H1 (cell line): ENCODE measurements at regions not wholly inside any gene's neighbourhood (a gene's known extent, or its start where the extent isn't known, plus 50 kb on each side); places are given as distances from the start of the nearest gene placed in this dataset.

Experiments
- CTCF ChIA-PET: fragments of 300-600 bp; sonication (Branson Sonifier 250); formaldehyde crosslinking; loops from one replicate; lab custom pipeline; 2021; ENCODE audit not compliant: partially characterized antibody; lab: Charles Lee
- POLR2A ChIA-PET: fragments of 300-600 bp; sonication (Branson Sonifier 250); formaldehyde crosslinking; loops from one replicate; lab custom pipeline; 2021; ENCODE audit warnings: inconsistent platforms; ENCODE audit not compliant: partially characterized antibody; lab: Charles Lee
- DNase-seq, 2 experiments: peaks; one replicate each; pipeline versions ENCODE4 v3.0.0 to v3.0.0-alpha.2; 2010 to 2022; ENCODE audit warnings: low spot score in 2 of 2, low read depth in 1 of 2, mixed read lengths in 1 of 2
- FAIRE-seq: peaks from 2 replicates; lab custom pipeline; 2011; peaks lifted over from hg19 to GRCh38; lab: Jason Lieb, UNC
- H2AFZ ChIP-seq: 2 replicates; pipeline ENCODE4 v1.8.1; 2012; ENCODE audit warnings: low read length, inconsistent platforms
- H2AK5ac ChIP-seq: 2 replicates; pipeline ENCODE4 v1.6.1; 2013; ENCODE audit warnings: low read depth, low read length
- H2BK120ac ChIP-seq: replicated peaks from 2 replicates; pipeline ENCODE3; 2013; ENCODE audit warnings: low read depth, low read length, inconsistent platforms
- H2BK12ac ChIP-seq: 2 replicates; pipeline ENCODE4 v1.6.1; 2013; ENCODE audit warnings: low read depth, low read length
- H2BK15ac ChIP-seq: 2 replicates; pipeline ENCODE4 v1.6.1; 2013; ENCODE audit warnings: low read length
- H2BK20ac ChIP-seq: 2 replicates; pipeline ENCODE4 v1.6.1; 2013; ENCODE audit warnings: low read length
- H2BK5ac ChIP-seq: 2 replicates; pipeline ENCODE4 v1.6.1; 2013; ENCODE audit warnings: low read depth, low read length
- H3K14ac ChIP-seq: 2 replicates; pipeline ENCODE4 v1.6.1; 2013; ENCODE audit warnings: inconsistent platforms; ENCODE audit not compliant: insufficient read length
- H3K18ac ChIP-seq: 2 replicates; pipeline ENCODE4 v1.6.1; 2013; ENCODE audit warnings: low read length; ENCODE audit errors: extremely low read depth
- H3K23ac ChIP-seq: 2 replicates; pipeline ENCODE4 v1.6.1; 2013; ENCODE audit warnings: inconsistent platforms; ENCODE audit not compliant: insufficient read length
- H3K23me2 ChIP-seq: 2 replicates; pipeline ENCODE4 v1.6.1; 2013; ENCODE audit warnings: low read depth, low read length
- H3K27ac ChIP-seq: 2 replicates; pipeline ENCODE4 v1.6.1; 2011; ENCODE audit warnings: low read depth, low read length, inconsistent platforms
- H3K27me3 ChIP-seq, 4 experiments: replicated peaks in 1 of 4; 1 replicate in 1 of 4; 2 replicates in 3 of 4; pipeline versions ENCODE4 v1.6.1 to v1.8.1; 2011 to 2013; ENCODE audit warnings: low read length in 3 of 4, mild to moderate bottlenecking in 3 of 4, inconsistent platforms in 2 of 4, mixed read lengths in 2 of 4, moderate library complexity in 1 of 4; ENCODE audit not compliant: control insufficient read depth in 3 of 4, insufficient read depth in 3 of 4; ENCODE audit errors: extremely low read depth in 1 of 4
- H3K36me3 ChIP-seq, 4 experiments: 2 replicates each; pipeline versions ENCODE4 v1.6.1 to v1.8.1; 2011 to 2013; ENCODE audit warnings: mild to moderate bottlenecking in 4 of 4, low read length in 3 of 4, moderate library complexity in 2 of 4, control low read depth in 1 of 4, inconsistent platforms in 1 of 4; ENCODE audit not compliant: insufficient read depth in 4 of 4, control insufficient read depth in 2 of 4
- H3K4ac ChIP-seq: replicated peaks from 2 replicates; pipeline ENCODE3; 2013; ENCODE audit warnings: low read length, low read depth, mixed read lengths, inconsistent platforms; ENCODE audit not compliant: insufficient read length
- H3K4me1 ChIP-seq, 4 experiments: replicated peaks in 1 of 4; 1 replicate in 1 of 4; 2 replicates in 3 of 4; pipeline versions ENCODE4 v1.6.1 to v1.8.1; 2011 to 2013; ENCODE audit warnings: low read length in 3 of 4, inconsistent platforms in 2 of 4, mixed read lengths in 1 of 4; ENCODE audit not compliant: insufficient read depth in 4 of 4, control insufficient read depth in 3 of 4
- H3K4me2 ChIP-seq, 2 experiments: 2 replicates each; pipeline versions ENCODE4 v1.6.1 to v1.8.1; 2011 to 2013; ENCODE audit warnings: low read depth in 2 of 2, low read length in 2 of 2, control low read depth in 1 of 2, inconsistent platforms in 1 of 2, mild to moderate bottlenecking in 1 of 2; ENCODE audit not compliant: insufficient read depth in 1 of 2
- H3K4me3 ChIP-seq, 4 experiments: fragments of 200-600, 300-600 bp in 1 of 4; sonication (generic), shearing (Covaris generic), sonication (Bioruptor Twin) in 1 of 4; 2 replicates each; pipeline versions ENCODE4 v1.5.1 to v1.8.1; 2011 to 2016; ENCODE audit warnings: low read length in 4 of 4, low read depth in 3 of 4, control low read depth in 2 of 4, inconsistent platforms in 2 of 4, mild to moderate bottlenecking in 2 of 4, mixed read lengths in 1 of 4, moderate library complexity in 1 of 4; ENCODE audit not compliant: insufficient read depth in 2 of 4; ENCODE audit errors: extremely low read depth in 1 of 4
- H3K56ac ChIP-seq: replicated peaks from 2 replicates; pipeline ENCODE3; 2013; ENCODE audit warnings: low read depth, mild to moderate bottlenecking, mixed read lengths, low read length, inconsistent platforms; ENCODE audit not compliant: insufficient read length
- H3K79me1 ChIP-seq: 2 replicates; pipeline ENCODE4 v1.6.1; 2013; ENCODE audit warnings: low read depth, low read length, control low read depth
- H3K79me2 ChIP-seq, 2 experiments: 2 replicates each; pipeline versions ENCODE4 v1.6.1 to v1.8.1; 2012 to 2013; ENCODE audit warnings: low read length in 2 of 2, mild to moderate bottlenecking in 2 of 2, inconsistent platforms in 1 of 2; ENCODE audit not compliant: insufficient read depth in 2 of 2, control insufficient read depth in 1 of 2
- H3K9ac ChIP-seq, 4 experiments: replicated peaks in 1 of 4; 1 replicate in 1 of 4; 2 replicates in 3 of 4; pipeline versions ENCODE4 v1.6.1 to v1.8.1; 2011 to 2013; ENCODE audit warnings: low read depth in 3 of 4, low read length in 3 of 4, control low read depth in 2 of 4, mild to moderate bottlenecking in 2 of 4, moderate library complexity in 2 of 4, inconsistent platforms in 1 of 4; ENCODE audit errors: extremely low read depth in 1 of 4
- H3K9me3 ChIP-seq, 2 experiments: 2 replicates each; pipeline versions ENCODE4 v1.6.1 to v1.8.1; 2012 to 2013; ENCODE audit warnings: mild to moderate bottlenecking in 2 of 2, moderate library complexity in 2 of 2, control low read depth in 1 of 2, inconsistent platforms in 1 of 2, low read depth in 1 of 2, low read length in 1 of 2, mixed read lengths in 1 of 2; ENCODE audit not compliant: insufficient read depth in 2 of 2
- H4K20me1 ChIP-seq, 2 experiments: replicated peaks in 1 of 2; 2 replicates each; pipeline versions ENCODE3 to v1.8.1; 2011 to 2013; ENCODE audit warnings: inconsistent platforms in 2 of 2, low read length in 2 of 2, mild to moderate bottlenecking in 1 of 2; ENCODE audit not compliant: insufficient read depth in 2 of 2, control insufficient read depth in 1 of 2
- H4K5ac ChIP-seq: 2 replicates; pipeline ENCODE4 v1.6.1; 2013; ENCODE audit warnings: low read length, low read depth, mixed read lengths, inconsistent platforms; ENCODE audit not compliant: insufficient read length
- H4K8ac ChIP-seq: 2 replicates; pipeline ENCODE4 v1.8.0; 2013; ENCODE audit warnings: mild to moderate bottlenecking, moderate library complexity, low read length, inconsistent platforms; ENCODE audit not compliant: insufficient read depth; ENCODE audit errors: extremely low read depth
- H4K91ac ChIP-seq: replicated peaks from 2 replicates; pipeline ENCODE3; 2013; ENCODE audit warnings: low read length, mixed read lengths, inconsistent platforms; ENCODE audit not compliant: insufficient read length
- CBX8 ChIP-seq: fragments of 300-800, 300-1000 bp; sonication (generic); IDR thresholded peaks from 2 replicates; pipeline ENCODE4 v1.7.1; 2016; ENCODE audit warnings: low read depth, low read length, borderline replicate concordance
- CHD1 ChIP-seq: IDR thresholded peaks from 2 replicates; pipeline ENCODE4 v1.6.1; 2012; ENCODE audit warnings: low read depth, low read length, improper control_type of control experiment
- HDAC6 ChIP-seq: IDR thresholded peaks from one replicate; pipeline ENCODE4 v1.7.1; 2012; ENCODE audit warnings: low read depth, mild to moderate bottlenecking, inconsistent platforms, low read length, moderate library complexity
- JUND ChIP-seq: IDR thresholded peaks from 2 replicates; pipeline ENCODE4 v1.6.1; 2011; ENCODE audit warnings: mild to moderate bottlenecking, improper control_type of control experiment, low read length
- KDM5A ChIP-seq: fragments of 200-600 bp; IDR thresholded peaks from 2 replicates; pipeline ENCODE4 v1.7.1; 2012; ENCODE audit warnings: mild to moderate bottlenecking, low read length, inconsistent platforms, mixed read lengths
- MAX ChIP-seq: IDR thresholded peaks from 2 replicates; pipeline ENCODE4 v1.6.1; 2012; ENCODE audit warnings: inconsistent platforms
- POLR2A ChIP-seq, 2 experiments: IDR thresholded peaks; 1 replicate in 1 of 2; 2 replicates in 1 of 2; pipeline ENCODE4 v1.6.1; 2011; ENCODE audit warnings: low read depth in 2 of 2, low read length in 2 of 2, mild to moderate bottlenecking in 2 of 2; ENCODE audit errors: control extremely low read depth in 1 of 2
- POU5F1 ChIP-seq: IDR thresholded peaks from 2 replicates; pipeline ENCODE4 v1.6.1; 2011; ENCODE audit warnings: low read depth, mild to moderate bottlenecking, low read length, moderate library complexity
- SP4 ChIP-seq: IDR thresholded peaks from 2 replicates; pipeline ENCODE4 v1.6.1; 2012; ENCODE audit warnings: low read length, inconsistent platforms
- WGBS, 2 experiments: shearing (Covaris generic) in 1 of 2; methylation state at CpG; one replicate each; pipeline versions ENCODE4 v1.1.6 to v1.1.7; 2013 to 2015; ENCODE audit warnings: low lambda C conversion rate in 2 of 2, mixed read lengths in 2 of 2, inconsistent platforms in 1 of 2, low coverage in 1 of 2, missing lambda C conversion rate in 1 of 2; ENCODE audit not compliant: insufficient replicate concordance in 2 of 2, insufficient coverage in 1 of 2, insufficient read length in 1 of 2; ENCODE audit errors: extremely low coverage in 1 of 2, missing lambda C conversion rate in 1 of 2; 5-methylcytosine and 5-hydroxymethylcytosine counted together

DNA sequence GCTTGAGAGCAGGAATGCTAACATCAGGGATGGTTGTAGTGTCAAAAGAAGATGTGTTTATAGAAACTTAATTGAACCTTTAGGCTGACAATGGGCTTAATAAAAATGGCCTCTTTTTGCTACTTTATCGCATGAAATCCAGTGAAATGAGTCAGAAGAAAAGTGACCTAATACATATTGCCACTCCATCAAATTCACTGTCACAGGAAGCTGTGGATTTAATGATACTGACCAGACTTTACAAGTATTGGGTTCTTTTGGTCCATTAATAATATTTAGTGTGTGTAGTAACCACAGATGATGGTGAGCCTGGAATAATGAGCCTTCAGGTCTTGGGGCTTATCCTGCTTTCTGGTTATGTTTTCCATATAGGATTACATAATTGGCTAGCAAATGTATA, 231.8 kb upstream of the GMDS start:
- H2AK5ac ChIP-seq = no peak overlapping the region
- peaks cover under 1 to 5% of the 10 kb centered on the region in 2 experiments; a peak in 2 of 4 replicates for H3K9me3 ChIP-seq
- WGBS, 2 experiments = 79% methylated on average over 1 of the region's 1 CpG; no CpG with 5 or more reads in 1 of the 2 experiments
- H2BK15ac ChIP-seq = no peak overlapping the region
- H3K14ac ChIP-seq = no peak overlapping the region
- H3K23ac ChIP-seq = no peak overlapping the region
- H3K9ac ChIP-seq = no peak overlapping the region
- DNase-seq (no peak), FAIRE-seq (no peak)
- H3K27me3 ChIP-seq = peaks cover 0 to 2% (median 0%) of the 10 kb centered on the region in 4 experiments; a peak in 1 of 7 replicates
- H4K8ac ChIP-seq = no peak overlapping the region
- no peak overlapping the region for H3K4me3 ChIP-seq
- no peaks in the 10 kb centered on the region for H3K79me1 ChIP-seq
- H2BK20ac ChIP-seq = no peak overlapping the region
- no peak overlapping the region for H3K56ac ChIP-seq
- no peak overlapping the region for H2BK120ac ChIP-seq
- no peaks in the 10 kb centered on the region for H4K20me1 ChIP-seq
- no peak overlapping the region for H2AFZ ChIP-seq
- no peaks in the 10 kb centered on the region for H3K23me2 ChIP-seq
- H3K18ac ChIP-seq = no peak overlapping the region
- H3K36me3 ChIP-seq = no peaks in the 10 kb centered on the region
- H3K79me2 ChIP-seq = no peaks in the 10 kb centered on the region
- H3K4ac ChIP-seq = no peak overlapping the region
- H3K4me2 ChIP-seq = no peak overlapping the region
- no peak overlapping the region for H3K27ac ChIP-seq
- no peaks in the 10 kb centered on the region for H3K4me1 ChIP-seq
- H4K5ac ChIP-seq = no peak overlapping the region
- no peak overlapping the region for H2BK5ac ChIP-seq
- POLR2A ChIA-PET = interaction anchor here (0.9 kb wide), 1 partner anchor 11 kb away, joined by 3 read pairs; no protein-coding TSS in a partner anchor
- TF ChIP-seq JUND = no peak
- no peak for TF ChIP-seq CBX8
- no peak for TF ChIP-seq MAX
- no peak for TF ChIP-seq HDAC6
- no peak for TF ChIP-seq KDM5A
- TF ChIP-seq POU5F1 = no peak
- no peak for TF ChIP-seq POLR2A (IDR thresholded peaks at IDR 0.05; ENCODE audit: control extremely low read depth in 1 of 2, low read depth in 2 of 2, low read length in 2 of 2)
- no peak for TF ChIP-seq SP4
- TF ChIP-seq CHD1 = no peak
- TF ChIP-seq, all 59 proteins: peak for 0
- Histone ChIP-seq H2BK12ac (no peak overlapping the region), H4K91ac (no peak overlapping the region)
- CTCF ChIA-PET = interaction anchor here (1.8 kb wide), 1 partner anchor 23 kb away, joined by 3 read pairs; no protein-coding TSS in a partner anchor
